ENCODE measurements at regions not wholly inside any gene's neighbourhood (a gene's known extent, or its start where the extent isn't known, plus 50 kb on each side); places are given as distances from the start of the nearest gene placed in this dataset.
"Not testable (repeated sequence)": the region's sequence is repeated elsewhere in the genome, so short reads cannot be mapped to it uniquely, and the experiment has no call there.

GRCh38 chr4:151597691-151598090, 163.1 kb downstream of the GATB start:
- TF ChIP-seq, protein P1, sequence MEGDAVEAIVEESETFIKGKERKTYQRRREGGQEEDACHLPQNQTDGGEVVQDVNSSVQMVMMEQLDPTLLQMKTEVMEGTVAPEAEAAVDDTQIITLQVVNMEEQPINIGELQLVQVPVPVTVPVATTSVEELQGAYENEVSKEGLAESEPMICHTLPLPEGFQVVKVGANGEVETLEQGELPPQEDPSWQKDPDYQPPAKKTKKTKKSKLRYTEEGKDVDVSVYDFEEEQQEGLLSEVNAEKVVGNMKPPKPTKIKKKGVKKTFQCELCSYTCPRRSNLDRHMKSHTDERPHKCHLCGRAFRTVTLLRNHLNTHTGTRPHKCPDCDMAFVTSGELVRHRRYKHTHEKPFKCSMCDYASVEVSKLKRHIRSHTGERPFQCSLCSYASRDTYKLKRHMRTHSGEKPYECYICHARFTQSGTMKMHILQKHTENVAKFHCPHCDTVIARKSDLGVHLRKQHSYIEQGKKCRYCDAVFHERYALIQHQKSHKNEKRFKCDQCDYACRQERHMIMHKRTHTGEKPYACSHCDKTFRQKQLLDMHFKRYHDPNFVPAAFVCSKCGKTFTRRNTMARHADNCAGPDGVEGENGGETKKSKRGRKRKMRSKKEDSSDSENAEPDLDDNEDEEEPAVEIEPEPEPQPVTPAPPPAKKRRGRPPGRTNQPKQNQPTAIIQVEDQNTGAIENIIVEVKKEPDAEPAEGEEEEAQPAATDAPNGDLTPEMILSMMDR (IDR thresholded peaks at IDR 0.05) = not testable (repeated sequence)
- not testable (repeated sequence) for TF ChIP-seq POLR2A (IDR thresholded peaks at IDR 0.05)
